ENCODE measurements at regions not wholly inside any gene's neighbourhood (a gene's known extent, or its start where the extent isn't known, plus 50 kb on each side); places are given as distances from the start of the nearest gene placed in this dataset.
A peak's percentile ranks its signal among the peaks of the same experiment; 100 is the strongest.

GRCh38 chr10:22853906-22854447 lies 73.9 kb upstream of the ARMC3 start:
- Histone ChIP-seq H2AK5ac (ENCODE audit: low read length) (no peak overlapping the region), H3K9ac (ENCODE audit: low read length) (no peak overlapping the region), H3K27ac (ENCODE audit: low read depth, low read length) (no peak overlapping the region), H3K79me2 (ENCODE audit: control insufficient read depth, insufficient read depth, low read length, poor library complexity) (no peaks in the 10 kb centered on the region), H3K9me3 (ENCODE audit: insufficient read depth, low read depth, low read length) (no peaks in the 10 kb centered on the region), H3K4me1 (ENCODE audit: control insufficient read depth in 1 of 2, insufficient read depth in 2 of 2, low read length in 2 of 2) (peaks cover 0 to 2% of the 10 kb centered on the region in 2 experiments), H4K91ac (ENCODE audit: low read depth, low read length) (no peak overlapping the region), H2BK5ac (ENCODE audit: low read depth, low read length, poor library complexity) (no peak overlapping the region), H3K14ac (ENCODE audit: low read length) (no peak overlapping the region), H4K12ac (ENCODE audit: low read depth, low read length) (no peak overlapping the region), H3K23ac (ENCODE audit: low read length) (peak overlapping the region; percentile 67), H3K79me1 (ENCODE audit: low read length) (peaks cover 4% of the 10 kb centered on the region), H3K4me2 (ENCODE audit: low read length) (no peak overlapping the region), H3K18ac (ENCODE audit: low read length) (no peak overlapping the region), H2BK120ac (ENCODE audit: insufficient read depth, low read length, poor library complexity) (no peak overlapping the region), H3K4ac (ENCODE audit: low read depth, low read length) (no peak overlapping the region), H3K36me3 (ENCODE audit: control insufficient read depth in 1 of 2, insufficient read depth in 2 of 2, low read length in 2 of 2) (no peaks in the 10 kb centered on the region), H3K4me3 (ENCODE audit: low read depth, low read length) (no peak overlapping the region), H2AFZ (ENCODE audit: insufficient read depth, low read length, poor library complexity) (no peak overlapping the region), H3K27me3 (ENCODE audit: insufficient read depth, low read length) (no peaks in the 10 kb centered on the region), H4K8ac (ENCODE audit: low read depth, low read length) (no peak overlapping the region), H2BK12ac (ENCODE audit: low read length) (no peak overlapping the region)
- DNase-seq, result no peak
- no CpG with 5 or more reads among the region's 5 CpGs for WGBS (ENCODE audit: extremely low coverage, insufficient coverage, insufficient read length)

- Histone ChIP-seq H3K4me1 (ENCODE audit: control insufficient read depth in 1 of 2, insufficient read depth in 2 of 2, low read length in 2 of 2) (peaks cover 0 to 2% of the 10 kb centered on the region in 2 experiments), H3K18ac (ENCODE audit: low read length) (no peak overlapping the region), H3K9me3 (ENCODE audit: insufficient read depth, low read depth, low read length) (no peaks in the 10 kb centered on the region), H3K14ac (ENCODE audit: low read length) (no peak overlapping the region), H3K4me2 (ENCODE audit: low read length) (no peak overlapping the region), H4K12ac (ENCODE audit: low read depth, low read length) (no peak overlapping the region), H2BK5ac (ENCODE audit: low read depth, low read length, poor library complexity) (no peak overlapping the region), H3K27ac (ENCODE audit: low read depth, low read length) (no peak overlapping the region), H2AFZ (ENCODE audit: insufficient read depth, low read length, poor library complexity) (no peak overlapping the region), H3K4ac (ENCODE audit: low read depth, low read length) (no peak overlapping the region), H3K9ac (ENCODE audit: low read length) (no peak overlapping the region), H3K79me1 (ENCODE audit: low read length) (peaks cover 4% of the 10 kb centered on the region), H3K36me3 (ENCODE audit: control insufficient read depth in 1 of 2, insufficient read depth in 2 of 2, low read length in 2 of 2) (no peaks in the 10 kb centered on the region), H2BK120ac (ENCODE audit: insufficient read depth, low read length, poor library complexity) (no peak overlapping the region), H2BK12ac (ENCODE audit: low read length) (peak overlapping the region; percentile 73), H3K79me2 (ENCODE audit: control insufficient read depth, insufficient read depth, low read length, poor library complexity) (no peaks in the 10 kb centered on the region), H3K23ac (ENCODE audit: low read length) (no peak overlapping the region), H3K27me3 (ENCODE audit: insufficient read depth, low read length) (no peaks in the 10 kb centered on the region), H3K4me3 (ENCODE audit: low read depth, low read length) (no peak overlapping the region), H2AK5ac (ENCODE audit: low read length) (peak overlapping the region; percentile 79), H4K91ac (ENCODE audit: low read depth, low read length) (no peak overlapping the region), H4K8ac (ENCODE audit: low read depth, low read length) (peak overlapping the region; percentile 16)
- no peak for DNase-seq
- WGBS (ENCODE audit: extremely low coverage, insufficient coverage, insufficient read length), result no CpG with 5 or more reads among the region's 6 CpGs
Measured at GRCh38 chr10:22852712-22853353, 75.0 kb upstream of the ARMC3 start.

DNA sequence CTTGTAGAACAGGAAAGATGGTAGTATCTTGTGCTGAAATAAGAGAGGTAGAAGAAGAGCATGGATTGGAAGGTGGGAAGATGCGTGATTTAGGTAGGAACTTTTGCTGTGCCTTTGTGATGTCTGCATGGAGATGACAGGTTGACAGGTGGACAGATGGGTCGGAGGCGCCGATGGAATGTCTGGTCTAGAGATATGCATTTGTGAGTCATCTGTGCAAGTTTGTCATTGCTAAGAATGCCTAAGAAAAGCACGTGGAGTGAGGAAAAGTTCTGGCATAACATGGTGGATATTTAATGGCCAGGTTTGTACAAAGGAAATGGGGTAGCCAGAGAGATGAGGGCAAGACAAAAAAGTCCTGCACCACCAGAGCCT lies 76.0 kb upstream of the ARMC3 start:
- Histone ChIP-seq H4K12ac (ENCODE audit: low read depth, low read length) (no peak overlapping the region), H3K18ac (ENCODE audit: low read length) (no peak overlapping the region), H3K9ac (ENCODE audit: low read length) (no peak overlapping the region), H3K27me3 (ENCODE audit: insufficient read depth, low read length) (no peaks in the 10 kb centered on the region), H3K4me3 (ENCODE audit: low read depth, low read length) (no peak overlapping the region), H2BK120ac (ENCODE audit: insufficient read depth, low read length, poor library complexity) (no peak overlapping the region), H3K4ac (ENCODE audit: low read depth, low read length) (no peak overlapping the region), H2BK12ac (ENCODE audit: low read length) (no peak overlapping the region), H3K23ac (ENCODE audit: low read length) (no peak overlapping the region), H3K4me2 (ENCODE audit: low read length) (no peak overlapping the region), H3K79me2 (ENCODE audit: control insufficient read depth, insufficient read depth, low read length, poor library complexity) (no peaks in the 10 kb centered on the region), H4K91ac (ENCODE audit: low read depth, low read length) (no peak overlapping the region), H2AK5ac (ENCODE audit: low read length) (no peak overlapping the region), H2AFZ (ENCODE audit: insufficient read depth, low read length, poor library complexity) (no peak overlapping the region), H2BK5ac (ENCODE audit: low read depth, low read length, poor library complexity) (no peak overlapping the region), H3K9me3 (ENCODE audit: insufficient read depth, low read depth, low read length) (no peaks in the 10 kb centered on the region), H3K79me1 (ENCODE audit: low read length) (peaks cover 4% of the 10 kb centered on the region), H4K8ac (ENCODE audit: low read depth, low read length) (no peak overlapping the region), H3K36me3 (ENCODE audit: control insufficient read depth in 1 of 2, insufficient read depth in 2 of 2, low read length in 2 of 2) (no peaks in the 10 kb centered on the region), H3K14ac (ENCODE audit: low read length) (no peak overlapping the region), H3K27ac (ENCODE audit: low read depth, low read length) (no peak overlapping the region), H3K4me1 (ENCODE audit: control insufficient read depth in 1 of 2, insufficient read depth in 2 of 2, low read length in 2 of 2) (peaks cover 0 to 2% of the 10 kb centered on the region in 2 experiments)
- WGBS (ENCODE audit: extremely low coverage, insufficient coverage, insufficient read length), result no CpG with 5 or more reads among the region's 5 CpGs
- peak; percentile 60 to 81 for DNase-seq

DNA sequence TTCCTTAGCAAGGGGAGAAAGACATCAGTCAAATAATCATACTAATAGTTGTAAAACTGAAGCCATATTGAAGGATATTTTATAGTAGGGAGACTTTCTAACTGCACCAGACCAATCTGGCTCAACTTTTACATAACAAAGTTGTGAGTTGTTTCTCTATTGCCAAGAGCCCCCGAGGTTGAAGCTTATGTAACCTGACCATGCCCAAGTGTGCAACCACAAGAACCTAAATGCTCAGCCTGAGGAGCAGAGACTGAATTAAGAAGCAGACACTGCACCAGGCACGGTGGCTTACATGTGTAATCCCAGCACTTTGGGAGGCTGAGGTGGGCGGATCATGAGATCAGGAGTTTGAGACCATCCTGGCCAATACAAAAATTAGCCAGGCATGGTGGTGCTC lies 77.3 kb upstream of the ARMC3 start:
- Histone ChIP-seq H3K23ac (ENCODE audit: low read length) (no peak overlapping the region), H2BK120ac (ENCODE audit: insufficient read depth, low read length, poor library complexity) (no peak overlapping the region), H3K79me1 (ENCODE audit: low read length) (peaks cover 4% of the 10 kb centered on the region), H3K14ac (ENCODE audit: low read length) (no peak overlapping the region), H4K12ac (ENCODE audit: low read depth, low read length) (no peak overlapping the region), H3K4me3 (ENCODE audit: low read depth, low read length) (no peak overlapping the region), H3K4me2 (ENCODE audit: low read length) (no peak overlapping the region), H2BK12ac (ENCODE audit: low read length) (no peak overlapping the region), H3K27ac (ENCODE audit: low read depth, low read length) (no peak overlapping the region), H3K9me3 (ENCODE audit: insufficient read depth, low read depth, low read length) (no peaks in the 10 kb centered on the region), H3K9ac (ENCODE audit: low read length) (no peak overlapping the region), H2BK5ac (ENCODE audit: low read depth, low read length, poor library complexity) (no peak overlapping the region), H4K91ac (ENCODE audit: low read depth, low read length) (no peak overlapping the region), H4K8ac (ENCODE audit: low read depth, low read length) (no peak overlapping the region), H2AK5ac (ENCODE audit: low read length) (no peak overlapping the region), H3K18ac (ENCODE audit: low read length) (no peak overlapping the region), H3K79me2 (ENCODE audit: control insufficient read depth, insufficient read depth, low read length, poor library complexity) (no peaks in the 10 kb centered on the region), H3K27me3 (ENCODE audit: insufficient read depth, low read length) (no peaks in the 10 kb centered on the region), H3K4ac (ENCODE audit: low read depth, low read length) (no peak overlapping the region), H3K36me3 (ENCODE audit: control insufficient read depth in 1 of 2, insufficient read depth in 2 of 2, low read length in 2 of 2) (no peaks in the 10 kb centered on the region), H3K4me1 (ENCODE audit: control insufficient read depth in 1 of 2, insufficient read depth in 2 of 2, low read length in 2 of 2) (peaks cover 0 to 2% of the 10 kb centered on the region in 2 experiments), H2AFZ (ENCODE audit: insufficient read depth, low read length, poor library complexity) (no peak overlapping the region)
- no CpG with 5 or more reads among the region's 3 CpGs for WGBS (ENCODE audit: extremely low coverage, insufficient coverage, insufficient read length)
- DNase-seq, result no peak
